ENCODE measurements at regions not wholly inside any gene's neighbourhood (a gene's known extent, or its start where the extent isn't known, plus 50 kb on each side); places are given as distances from the start of the nearest gene placed in this dataset.
A peak's percentile ranks its signal among the peaks of the same experiment; 100 is the strongest.

DNA sequence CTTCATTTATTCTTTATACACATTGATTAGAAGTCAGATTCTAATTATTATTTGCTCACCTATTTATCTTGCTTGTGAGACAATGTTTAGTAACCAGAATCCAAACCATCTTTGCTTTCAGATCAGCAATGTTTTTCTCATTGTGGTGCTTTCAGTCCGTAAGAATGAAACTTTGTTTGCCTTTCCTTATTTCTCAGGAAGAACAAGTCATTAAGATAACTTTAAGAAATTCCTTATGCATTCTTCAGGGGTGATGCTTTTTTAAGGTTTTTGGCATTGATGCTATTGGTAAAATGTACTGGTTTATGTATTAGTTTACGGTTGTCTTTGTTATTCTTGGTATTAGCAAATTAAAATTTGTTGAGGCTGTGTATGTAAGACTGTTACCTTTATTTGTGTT lies 120.8 kb upstream of the POU1F1 start:
- no peak for TF ChIP-seq POLR2A (IDR thresholded peaks at IDR 0.05)
- TF ChIP-seq, protein P1, sequence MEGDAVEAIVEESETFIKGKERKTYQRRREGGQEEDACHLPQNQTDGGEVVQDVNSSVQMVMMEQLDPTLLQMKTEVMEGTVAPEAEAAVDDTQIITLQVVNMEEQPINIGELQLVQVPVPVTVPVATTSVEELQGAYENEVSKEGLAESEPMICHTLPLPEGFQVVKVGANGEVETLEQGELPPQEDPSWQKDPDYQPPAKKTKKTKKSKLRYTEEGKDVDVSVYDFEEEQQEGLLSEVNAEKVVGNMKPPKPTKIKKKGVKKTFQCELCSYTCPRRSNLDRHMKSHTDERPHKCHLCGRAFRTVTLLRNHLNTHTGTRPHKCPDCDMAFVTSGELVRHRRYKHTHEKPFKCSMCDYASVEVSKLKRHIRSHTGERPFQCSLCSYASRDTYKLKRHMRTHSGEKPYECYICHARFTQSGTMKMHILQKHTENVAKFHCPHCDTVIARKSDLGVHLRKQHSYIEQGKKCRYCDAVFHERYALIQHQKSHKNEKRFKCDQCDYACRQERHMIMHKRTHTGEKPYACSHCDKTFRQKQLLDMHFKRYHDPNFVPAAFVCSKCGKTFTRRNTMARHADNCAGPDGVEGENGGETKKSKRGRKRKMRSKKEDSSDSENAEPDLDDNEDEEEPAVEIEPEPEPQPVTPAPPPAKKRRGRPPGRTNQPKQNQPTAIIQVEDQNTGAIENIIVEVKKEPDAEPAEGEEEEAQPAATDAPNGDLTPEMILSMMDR (IDR thresholded peaks at IDR 0.05): no peak
- no peak for DNase-seq (ENCODE audit: low spot score in 2 of 2)
- intact Hi-C loops (cut with DNase I; ENCODE audit: low total_unique reads): no loop called here
- WGBS, 2 donors: 71 to 84% methylated on average over 2 of the region's 2 CpGs
- H3K4me3 ChIP-seq (ENCODE audit: low read depth, poor library complexity, severe bottlenecking): no peak overlapping the region

DNA sequence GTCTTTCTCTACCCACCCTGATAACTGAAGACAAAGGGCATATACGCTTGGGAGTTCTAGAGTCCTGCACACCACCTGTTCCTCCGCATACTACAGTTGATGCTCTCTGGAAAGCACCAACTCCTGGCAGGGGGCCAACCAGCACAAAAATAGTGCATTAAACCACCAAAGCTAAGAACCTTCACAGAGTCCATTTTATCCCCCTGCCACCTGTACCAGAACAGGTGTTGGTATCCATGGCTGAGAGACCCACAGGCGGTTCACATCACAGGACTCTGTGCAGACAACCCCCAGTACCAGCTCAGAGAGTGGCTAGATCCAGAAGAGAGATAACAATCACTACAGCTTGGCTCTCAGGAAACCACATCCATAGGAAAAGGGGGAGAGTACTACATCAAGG lies 114.4 kb upstream of the POU1F1 start:
- TF ChIP-seq POLR2A (IDR thresholded peaks at IDR 0.05): no peak
- TF ChIP-seq, protein P1 (IDR thresholded peaks at IDR 0.05): no peak

GRCh38 chr3:87390353-87390752 lies 114.0 kb upstream of the POU1F1 start:
- H3K4me3 ChIP-seq (ENCODE audit: low read depth, poor library complexity, severe bottlenecking): no peak overlapping the region
- WGBS, 2 donors: 73 to 76% methylated on average over 4 of the region's 4 CpGs
- intact Hi-C loops (cut with DNase I; ENCODE audit: low total_unique reads): no loop called here
- DNase-seq (ENCODE audit: low spot score in 2 of 2): no peak
- no peak for TF ChIP-seq POLR2A (IDR thresholded peaks at IDR 0.05)
- TF ChIP-seq, protein P1 (IDR thresholded peaks at IDR 0.05): no peak

More for the DNA sequence above, 114.4 kb upstream of the POU1F1 start:
- 80 to 83% methylated on average over 3 of the region's 3 CpGs for WGBS, 2 donors
- DNase-seq (ENCODE audit: low spot score in 2 of 2): peak in 1 of 2 donors; percentile 65
- intact Hi-C loops (cut with DNase I; ENCODE audit: low total_unique reads): no loop called here
- H3K4me3 ChIP-seq (ENCODE audit: low read depth, poor library complexity, severe bottlenecking): no peak overlapping the region

DNA sequence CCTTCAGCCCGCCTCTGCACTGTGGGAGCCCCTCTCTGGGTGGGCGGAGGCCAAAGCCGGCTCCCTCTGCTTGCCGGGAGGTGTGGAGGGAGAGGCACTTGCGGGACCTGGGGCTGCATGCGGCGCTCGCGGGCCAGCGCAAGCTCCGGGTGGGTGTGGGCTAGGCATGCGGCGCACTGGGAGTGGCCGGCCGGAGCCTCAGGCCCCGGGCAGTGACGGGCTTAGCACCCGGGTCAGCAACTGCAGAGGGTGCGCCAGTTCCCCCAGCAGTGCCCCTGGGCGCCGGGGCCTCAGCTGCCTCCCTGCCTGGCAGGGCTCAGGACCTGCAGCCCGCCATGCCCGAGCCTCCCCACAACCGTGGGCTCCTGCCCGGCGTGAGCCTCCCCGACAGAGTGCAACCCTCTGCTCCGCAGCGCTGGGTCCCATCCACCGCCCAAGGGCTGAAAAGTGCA lies 98.9 kb upstream of the POU1F1 start:
- intact Hi-C loops (cut with DNase I; ENCODE audit: low total_unique reads): loop anchor here (2.0 kb wide), 1 partner anchor 62 kb away; no protein-coding TSS in a partner anchor
- WGBS, 2 donors: 96 to 97% methylated on average over 21 to 28 of the region's 30 CpGs
- H3K4me3 ChIP-seq (ENCODE audit: low read depth, poor library complexity, severe bottlenecking): no peak overlapping the region
- TF ChIP-seq, protein P1 (IDR thresholded peaks at IDR 0.05): no peak
- TF ChIP-seq POLR2A (IDR thresholded peaks at IDR 0.05): no peak
- DNase-seq (ENCODE audit: low spot score in 2 of 2): peak in 1 of 2 donors; percentile 80

GRCh38 chr3:87370007-87370406 lies 93.6 kb upstream of the POU1F1 start:
- 9 to 16% methylated on average over 1 of the region's 1 CpG for whole genome bisulfite sequencing, 2 donors
- TF ChIP-seq, protein P1 (IDR thresholded peaks at IDR 0.05): no peak
- TF ChIP-seq POLR2A (IDR thresholded peaks at IDR 0.05): no peak
- H3K4me3 ChIP-seq (ENCODE audit: low read depth, poor library complexity, severe bottlenecking): no peak overlapping the region
- no peak for DNase-seq (ENCODE audit: low spot score in 2 of 2)
- intact Hi-C loops (cut with DNase I; ENCODE audit: low total_unique reads): no loop called here

- intact Hi-C loops (cut with DNase I; ENCODE audit: low total_unique reads): no loop called here
- no peak overlapping the region for H3K4me3 ChIP-seq (ENCODE audit: low read depth, poor library complexity, severe bottlenecking)
- no peak for DNase-seq (ENCODE audit: low spot score in 2 of 2)
- TF ChIP-seq POLR2A (IDR thresholded peaks at IDR 0.05): no peak
- TF ChIP-seq, protein P1 (IDR thresholded peaks at IDR 0.05): no peak
- 48 to 89% methylated on average over 1 of the region's 1 CpG for WGBS, 2 donors
Measured at GRCh38 chr3:87367736-87368135, 91.4 kb upstream of the POU1F1 start.

Measured in lower leg skin (tissue), 4 donors.